ENCODE measurements at regions not wholly inside any gene's neighbourhood (a gene's known extent, or its start where the extent isn't known, plus 50 kb on each side); places are given as distances from the start of the nearest gene placed in this dataset.

DNA sequence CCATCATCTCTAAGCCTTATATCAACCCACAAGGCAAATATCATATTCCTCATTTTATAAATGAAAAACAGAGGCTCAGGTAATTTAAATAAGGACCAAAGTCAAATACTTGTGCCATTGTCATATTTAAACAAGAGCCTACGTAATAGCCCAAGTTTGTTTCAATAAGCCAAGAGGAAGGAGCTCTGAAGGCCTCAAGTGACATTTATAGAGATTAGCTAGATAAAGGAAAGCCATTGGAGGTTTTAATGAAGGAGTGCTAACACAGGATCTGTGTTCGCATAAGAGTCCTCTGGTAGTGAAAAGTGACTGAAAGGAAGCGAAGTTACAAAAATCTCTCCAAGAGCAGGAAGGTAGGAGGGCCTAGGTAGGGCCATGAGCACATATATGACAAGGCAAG lies 384.9 kb upstream of the NOCT start (continued):
- TF ChIP-seq, protein P1, sequence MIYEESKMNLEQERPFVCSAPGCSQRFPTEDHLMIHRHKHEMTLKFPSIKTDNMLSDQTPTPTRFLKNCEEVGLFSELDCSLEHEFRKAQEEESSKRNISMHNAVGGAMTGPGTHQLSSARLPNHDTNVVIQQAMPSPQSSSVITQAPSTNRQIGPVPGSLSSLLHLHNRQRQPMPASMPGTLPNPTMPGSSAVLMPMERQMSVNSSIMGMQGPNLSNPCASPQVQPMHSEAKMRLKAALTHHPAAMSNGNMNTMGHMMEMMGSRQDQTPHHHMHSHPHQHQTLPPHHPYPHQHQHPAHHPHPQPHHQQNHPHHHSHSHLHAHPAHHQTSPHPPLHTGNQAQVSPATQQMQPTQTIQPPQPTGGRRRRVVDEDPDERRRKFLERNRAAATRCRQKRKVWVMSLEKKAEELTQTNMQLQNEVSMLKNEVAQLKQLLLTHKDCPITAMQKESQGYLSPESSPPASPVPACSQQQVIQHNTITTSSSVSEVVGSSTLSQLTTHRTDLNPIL (CRISPR knock-in tag; IDR thresholded peaks at IDR 0.05; ENCODE audit: low read depth): no peak
- TF ChIP-seq, protein P2, sequence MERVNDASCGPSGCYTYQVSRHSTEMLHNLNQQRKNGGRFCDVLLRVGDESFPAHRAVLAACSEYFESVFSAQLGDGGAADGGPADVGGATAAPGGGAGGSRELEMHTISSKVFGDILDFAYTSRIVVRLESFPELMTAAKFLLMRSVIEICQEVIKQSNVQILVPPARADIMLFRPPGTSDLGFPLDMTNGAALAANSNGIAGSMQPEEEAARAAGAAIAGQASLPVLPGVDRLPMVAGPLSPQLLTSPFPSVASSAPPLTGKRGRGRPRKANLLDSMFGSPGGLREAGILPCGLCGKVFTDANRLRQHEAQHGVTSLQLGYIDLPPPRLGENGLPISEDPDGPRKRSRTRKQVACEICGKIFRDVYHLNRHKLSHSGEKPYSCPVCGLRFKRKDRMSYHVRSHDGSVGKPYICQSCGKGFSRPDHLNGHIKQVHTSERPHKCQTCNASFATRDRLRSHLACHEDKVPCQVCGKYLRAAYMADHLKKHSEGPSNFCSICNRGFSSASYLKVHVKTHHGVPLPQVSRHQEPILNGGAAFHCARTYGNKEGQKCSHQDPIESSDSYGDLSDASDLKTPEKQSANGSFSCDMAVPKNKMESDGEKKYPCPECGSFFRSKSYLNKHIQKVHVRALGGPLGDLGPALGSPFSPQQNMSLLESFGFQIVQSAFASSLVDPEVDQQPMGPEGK (CRISPR knock-in tag; IDR thresholded peaks at IDR 0.05; ENCODE audit: borderline replicate concordance): no peak
- no peak for TF ChIP-seq ZNF70 (CRISPR knock-in tag; IDR thresholded peaks at IDR 0.05)
- TF ChIP-seq TOX (CRISPR knock-in tag; IDR thresholded peaks at IDR 0.05; ENCODE audit: borderline replicate concordance): no peak
- TF ChIP-seq GLIS3 (CRISPR knock-in tag; IDR thresholded peaks at IDR 0.05): no peak
- TF ChIP-seq, protein P3, sequence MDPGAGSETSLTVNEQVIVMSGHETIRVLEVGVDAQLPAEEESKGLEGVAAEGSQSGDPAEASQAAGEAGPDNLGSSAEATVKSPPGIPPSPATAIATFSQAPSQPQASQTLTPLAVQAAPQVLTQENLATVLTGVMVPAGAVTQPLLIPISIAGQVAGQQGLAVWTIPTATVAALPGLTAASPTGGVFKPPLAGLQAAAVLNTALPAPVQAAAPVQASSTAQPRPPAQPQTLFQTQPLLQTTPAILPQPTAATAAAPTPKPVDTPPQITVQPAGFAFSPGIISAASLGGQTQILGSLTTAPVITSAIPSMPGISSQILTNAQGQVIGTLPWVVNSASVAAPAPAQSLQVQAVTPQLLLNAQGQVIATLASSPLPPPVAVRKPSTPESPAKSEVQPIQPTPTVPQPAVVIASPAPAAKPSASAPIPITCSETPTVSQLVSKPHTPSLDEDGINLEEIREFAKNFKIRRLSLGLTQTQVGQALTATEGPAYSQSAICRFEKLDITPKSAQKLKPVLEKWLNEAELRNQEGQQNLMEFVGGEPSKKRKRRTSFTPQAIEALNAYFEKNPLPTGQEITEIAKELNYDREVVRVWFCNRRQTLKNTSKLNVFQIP (CRISPR knock-in tag; IDR thresholded peaks at IDR 0.05; ENCODE audit: borderline replicate concordance, low read depth): no peak
- TF ChIP-seq ZFP30 (CRISPR knock-in tag; IDR thresholded peaks at IDR 0.05): no peak

DNA sequence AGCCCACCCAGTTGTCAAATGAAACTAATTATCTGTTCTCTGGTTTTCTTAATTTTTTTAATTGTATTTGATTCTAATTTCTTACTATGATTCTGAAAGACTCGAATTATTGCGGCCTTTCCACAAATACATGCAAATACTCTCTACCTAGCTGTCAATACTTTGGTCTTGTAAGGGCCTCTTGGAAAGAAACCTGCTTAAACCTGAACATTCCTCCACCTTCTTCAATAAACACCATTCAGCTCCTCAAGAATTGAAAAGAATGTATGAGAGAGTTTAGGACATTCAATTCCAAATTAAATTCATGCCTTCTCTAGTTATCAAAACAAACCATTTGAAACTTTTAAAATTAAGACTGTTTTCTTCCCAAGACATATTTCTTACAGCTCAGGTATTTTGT lies 385.9 kb upstream of the NOCT start:
- ATAC-seq: no peak
- TF ChIP-seq, protein P2 (CRISPR knock-in tag; IDR thresholded peaks at IDR 0.05; ENCODE audit: borderline replicate concordance): no peak
- no peak for TF ChIP-seq RARB (CRISPR knock-in tag; IDR thresholded peaks at IDR 0.05)
- no peak for TF ChIP-seq ZNF8 (CRISPR knock-in tag; IDR thresholded peaks at IDR 0.05)
- TF ChIP-seq TOX (CRISPR knock-in tag; IDR thresholded peaks at IDR 0.05; ENCODE audit: borderline replicate concordance): no peak
- no peak for TF ChIP-seq ISL1 (CRISPR knock-in tag; IDR thresholded peaks at IDR 0.05)
- TF ChIP-seq ESRRG (CRISPR knock-in tag; IDR thresholded peaks at IDR 0.05): no peak
- no peak for TF ChIP-seq ZC3H10 (CRISPR knock-in tag; IDR thresholded peaks at IDR 0.05)
- TF ChIP-seq TCF4 (CRISPR knock-in tag; IDR thresholded peaks at IDR 0.05; ENCODE audit: borderline replicate concordance): no peak
- no peak for TF ChIP-seq ARNTL (CRISPR knock-in tag; IDR thresholded peaks at IDR 0.05; ENCODE audit: borderline replicate concordance, low read depth)
- TF ChIP-seq, protein P1 (CRISPR knock-in tag; IDR thresholded peaks at IDR 0.05; ENCODE audit: low read depth): no peak
- TF ChIP-seq OSR1 (CRISPR knock-in tag; IDR thresholded peaks at IDR 0.05): no peak
- TF ChIP-seq, protein P4, sequence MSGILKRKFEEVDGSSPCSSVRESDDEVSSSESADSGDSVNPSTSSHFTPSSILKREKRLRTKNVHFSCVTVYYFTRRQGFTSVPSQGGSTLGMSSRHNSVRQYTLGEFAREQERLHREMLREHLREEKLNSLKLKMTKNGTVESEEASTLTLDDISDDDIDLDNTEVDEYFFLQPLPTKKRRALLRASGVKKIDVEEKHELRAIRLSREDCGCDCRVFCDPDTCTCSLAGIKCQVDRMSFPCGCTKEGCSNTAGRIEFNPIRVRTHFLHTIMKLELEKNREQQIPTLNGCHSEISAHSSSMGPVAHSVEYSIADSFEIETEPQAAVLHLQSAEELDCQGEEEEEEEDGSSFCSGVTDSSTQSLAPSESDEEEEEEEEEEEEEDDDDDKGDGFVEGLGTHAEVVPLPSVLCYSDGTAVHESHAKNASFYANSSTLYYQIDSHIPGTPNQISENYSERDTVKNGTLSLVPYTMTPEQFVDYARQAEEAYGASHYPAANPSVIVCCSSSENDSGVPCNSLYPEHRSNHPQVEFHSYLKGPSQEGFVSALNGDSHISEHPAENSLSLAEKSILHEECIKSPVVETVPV (CRISPR knock-in tag; IDR thresholded peaks at IDR 0.05): no peak
- TF ChIP-seq ZFP3 (CRISPR knock-in tag; IDR thresholded peaks at IDR 0.05): no peak
- TF ChIP-seq ZNF565 (CRISPR knock-in tag; conservative IDR thresholded peaks at IDR 0.05; ENCODE audit: low read depth): no peak
- TF ChIP-seq, protein P3 (CRISPR knock-in tag; IDR thresholded peaks at IDR 0.05; ENCODE audit: borderline replicate concordance, low read depth): no peak
- no peak for TF ChIP-seq BACH2 (CRISPR knock-in tag; IDR thresholded peaks at IDR 0.05; ENCODE audit: borderline replicate concordance)

Data from SK-N-SH treated with all-trans-retinoic acid at 6 μM for 48 hours (cell line).